Body of pancreas (tissue), 4 donors: ENCODE measurements at regions not wholly inside any gene's neighbourhood (a gene's known extent, or its start where the extent isn't known, plus 50 kb on each side); places are given as distances from the start of the nearest gene placed in this dataset.

Experiments
- ATAC-seq: fragments of 150-250 bp; one replicate; pipeline ENCODE4 v1.9.1; 2016
- DNase-seq, 4 donors: peaks; one replicate each; pipeline ENCODE4 v3.0.0-alpha.2; 2019
- H3K27ac ChIP-seq, 4 donors: fragments of 200-600 bp; sonication (generic); 1 replicate in 3 of 4; 2 replicates in 1 of 4; pipeline versions ENCODE4 v1.5.1 to v1.6.1; 2016 to 2019; ENCODE audit warnings: mild to moderate bottlenecking in 1 of 4, mixed read lengths in 1 of 4, moderate library complexity in 1 of 4
- H3K27me3 ChIP-seq, 2 donors: fragments of 200-600 bp; sonication (generic); one replicate each; pipeline ENCODE4 v1.6.0; 2016; ENCODE audit warnings: mild to moderate bottlenecking in 1 of 2
- H3K36me3 ChIP-seq, 2 donors: fragments of 200-600 bp; sonication (generic); replicated peaks in 1 of 2; 2 replicates each; pipeline ENCODE4 v1.5.1; 2016; ENCODE audit warnings: low read depth in 2 of 2; ENCODE audit not compliant: insufficient read depth in 1 of 2
- H3K4me1 ChIP-seq: fragments of 200-600 bp; sonication (generic); one replicate; pipeline ENCODE4 v1.6.0; 2016
- H3K4me3 ChIP-seq, 2 donors: fragments of 200-600 bp; sonication (generic); 1 replicate in 1 of 2; 2 replicates in 1 of 2; pipeline ENCODE4 v1.5.1; 2016 to 2019
- H3K9me3 ChIP-seq, 3 donors: fragments of 200-600 bp; sonication (generic); 1 replicate in 2 of 3; 2 replicates in 1 of 3; pipeline ENCODE4 v1.5.1; 2016
- POLR2A ChIP-seq, 3 donors: fragments of 450-650 bp; IDR thresholded peaks; one replicate each; pipeline ENCODE4 v1.6.1; 2016; ENCODE audit warnings: antibody characterized with exemption in 3 of 3, mild to moderate bottlenecking in 2 of 3
- WGBS, 2 donors: methylation state at CpG; one replicate each; pipeline ENCODE4 v1.1.5; 2017; 5-methylcytosine and 5-hydroxymethylcytosine counted together
- intact Hi-C: fragments of 100-400 bp; cut with DNase I; formaldehyde crosslinking; loops from one replicate; pipeline ENCODE4 v1.15.1; 2023
- TF ChIP-seq, protein P1 (sequence below), 7 experiments: fragments of 450-650 bp in 4 of 7; fragments of 200-600 bp in 3 of 7; sonication (generic) in 3 of 7; IDR thresholded peaks; one replicate each; pipeline ENCODE4 v1.5.1; 2016 to 2019; ENCODE audit warnings: antibody characterized with exemption in 7 of 7

DNA sequence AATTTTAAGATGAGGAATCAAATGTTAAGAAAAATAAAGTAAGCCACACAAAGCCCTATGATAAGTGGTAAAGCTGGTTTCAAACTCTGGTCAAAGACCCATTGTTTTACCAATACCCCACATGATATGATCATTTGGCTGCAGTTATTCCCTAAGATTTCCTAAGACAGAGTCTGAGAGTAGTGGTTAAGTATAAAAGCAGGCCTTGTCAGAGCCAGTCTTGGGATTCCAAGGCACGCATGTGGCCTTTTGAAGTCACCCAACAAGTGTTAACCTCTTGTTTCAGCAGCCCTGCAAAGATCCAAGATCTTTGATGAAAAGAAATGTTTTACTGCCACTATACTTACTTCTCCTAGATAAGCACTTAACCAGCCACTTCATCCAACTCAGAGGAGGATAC is 159.2 kb downstream of the SIPA1L2 start:
- Histone ChIP-seq H3K27ac (no peak overlapping the region), H3K4me3 (no peak overlapping the region), H3K4me1 (no peaks in the 10 kb centered on the region), H3K27me3 (no peaks in the 10 kb centered on the region), H3K36me3 (no peaks in the 10 kb centered on the region), H3K9me3 (no peaks in the 10 kb centered on the region)
- 89 to 100% methylated on average over 1 of the region's 1 CpG for WGBS, 2 donors
- TF ChIP-seq, protein P1, sequence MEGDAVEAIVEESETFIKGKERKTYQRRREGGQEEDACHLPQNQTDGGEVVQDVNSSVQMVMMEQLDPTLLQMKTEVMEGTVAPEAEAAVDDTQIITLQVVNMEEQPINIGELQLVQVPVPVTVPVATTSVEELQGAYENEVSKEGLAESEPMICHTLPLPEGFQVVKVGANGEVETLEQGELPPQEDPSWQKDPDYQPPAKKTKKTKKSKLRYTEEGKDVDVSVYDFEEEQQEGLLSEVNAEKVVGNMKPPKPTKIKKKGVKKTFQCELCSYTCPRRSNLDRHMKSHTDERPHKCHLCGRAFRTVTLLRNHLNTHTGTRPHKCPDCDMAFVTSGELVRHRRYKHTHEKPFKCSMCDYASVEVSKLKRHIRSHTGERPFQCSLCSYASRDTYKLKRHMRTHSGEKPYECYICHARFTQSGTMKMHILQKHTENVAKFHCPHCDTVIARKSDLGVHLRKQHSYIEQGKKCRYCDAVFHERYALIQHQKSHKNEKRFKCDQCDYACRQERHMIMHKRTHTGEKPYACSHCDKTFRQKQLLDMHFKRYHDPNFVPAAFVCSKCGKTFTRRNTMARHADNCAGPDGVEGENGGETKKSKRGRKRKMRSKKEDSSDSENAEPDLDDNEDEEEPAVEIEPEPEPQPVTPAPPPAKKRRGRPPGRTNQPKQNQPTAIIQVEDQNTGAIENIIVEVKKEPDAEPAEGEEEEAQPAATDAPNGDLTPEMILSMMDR (IDR thresholded peaks at IDR 0.05): no peak
- no peak for TF ChIP-seq POLR2A (IDR thresholded peaks at IDR 0.05)
- intact Hi-C loops: no loop called here
- no peak for DNase-seq
- ATAC-seq: no peak

DNA sequence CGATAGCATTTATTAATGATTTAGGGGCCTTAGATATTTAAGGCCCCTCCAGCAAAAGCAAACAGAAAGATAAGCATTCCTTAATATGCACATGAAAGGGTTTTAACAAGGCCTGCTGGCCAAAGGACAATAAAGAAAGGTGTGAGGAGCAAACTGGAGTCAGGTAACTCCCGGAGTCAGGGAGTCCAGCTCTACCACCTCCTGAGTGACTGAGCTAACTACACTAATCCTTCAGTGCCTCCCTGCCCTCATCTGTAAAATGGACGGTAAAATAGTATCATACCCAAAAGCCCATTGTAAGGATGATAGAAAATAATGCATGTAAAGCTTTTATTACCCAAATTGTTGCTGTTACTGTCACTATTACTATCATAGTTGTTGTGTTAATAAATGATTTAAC is 161.7 kb downstream of the SIPA1L2 start:
- 67 to 73% methylated on average over 3 of the region's 3 CpGs for WGBS, 2 donors
- Histone ChIP-seq H3K27ac (no peak overlapping the region), H3K4me1 (peaks cover 6% of the 10 kb centered on the region), H3K9me3 (no peaks in the 10 kb centered on the region), H3K36me3 (no peaks in the 10 kb centered on the region), H3K4me3 (no peak overlapping the region), H3K27me3 (no peaks in the 10 kb centered on the region)
- TF ChIP-seq, protein P1 (IDR thresholded peaks at IDR 0.05): no peak
- TF ChIP-seq POLR2A (IDR thresholded peaks at IDR 0.05): no peak
- DNase-seq (no peak), ATAC-seq (no peak)
- intact Hi-C loops: no loop called here

DNA sequence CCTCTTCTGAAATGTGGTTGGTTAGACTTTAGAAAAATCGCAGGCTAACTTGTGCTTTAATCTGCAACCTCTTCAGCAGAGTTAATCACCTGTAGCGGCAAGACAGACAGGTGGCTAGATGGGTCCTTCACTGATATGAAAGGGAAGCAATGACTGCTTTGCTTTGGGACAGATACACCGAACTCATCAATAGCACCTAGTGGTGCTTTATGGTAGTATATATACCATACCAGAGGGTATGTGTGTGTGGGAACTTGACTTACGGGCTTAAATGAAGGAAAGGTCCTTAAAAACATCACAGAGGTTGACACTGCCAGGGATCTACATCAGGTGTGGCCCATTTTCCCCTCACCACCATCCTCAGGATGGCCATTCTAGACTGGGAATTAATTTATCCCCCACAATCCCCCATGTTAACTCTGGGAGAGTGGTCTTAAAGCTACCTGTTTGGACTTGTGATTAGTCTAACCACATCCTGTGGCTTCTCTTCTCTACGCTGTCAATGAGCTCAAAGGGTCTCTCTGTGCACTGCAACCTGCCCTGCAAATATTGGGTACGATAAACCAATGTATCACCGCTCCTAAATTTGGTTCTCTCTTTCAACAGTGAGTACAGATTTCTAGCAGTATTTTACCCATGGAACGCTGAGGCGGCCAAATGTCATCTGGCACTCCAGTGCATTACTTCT is 162.7 kb downstream of the SIPA1L2 start:
- DNase-seq: no peak
- intact Hi-C loops: no loop called here
- Histone ChIP-seq H3K27me3 (no peaks in the 10 kb centered on the region), H3K4me1 (peaks cover 7% of the 10 kb centered on the region), H3K4me3 (no peak overlapping the region), H3K9me3 (no peaks in the 10 kb centered on the region), H3K27ac (no peak overlapping the region), H3K36me3 (no peaks in the 10 kb centered on the region)
- TF ChIP-seq, protein P1 (IDR thresholded peaks at IDR 0.05): no peak
- TF ChIP-seq POLR2A (IDR thresholded peaks at IDR 0.05): no peak
- ATAC-seq: no peak
- 87 to 91% methylated on average over 9 of the region's 9 CpGs for WGBS, 2 donors

DNA sequence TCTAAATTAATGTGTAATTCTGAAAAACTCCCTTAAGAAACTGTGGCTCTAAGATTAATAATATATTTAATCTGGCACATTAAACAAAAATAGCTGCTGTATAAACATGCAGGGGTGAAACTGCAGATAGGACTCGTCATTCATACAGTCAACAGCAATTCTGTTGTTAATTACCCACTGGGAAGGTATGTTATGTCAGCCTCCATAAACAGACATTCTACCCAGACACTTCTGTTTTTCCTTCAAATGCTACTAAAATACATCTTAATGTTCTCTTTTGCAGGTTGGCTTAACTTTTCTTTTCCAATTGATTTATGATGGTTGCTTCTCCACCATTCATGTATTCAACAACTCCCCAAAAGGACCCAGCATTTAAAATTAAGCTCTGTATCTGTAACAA is 165.6 kb downstream of the SIPA1L2 start:
- no peak for DNase-seq
- TF ChIP-seq, protein P1 (IDR thresholded peaks at IDR 0.05): no peak
- no peak for TF ChIP-seq POLR2A (IDR thresholded peaks at IDR 0.05)
- Histone ChIP-seq H3K27ac (no peak overlapping the region), H3K27me3 (no peaks in the 10 kb centered on the region), H3K9me3 (no peaks in the 10 kb centered on the region), H3K36me3 (no peaks in the 10 kb centered on the region), H3K4me3 (no peak overlapping the region), H3K4me1 (peaks cover 14% of the 10 kb centered on the region)
- 19 to 22% methylated on average over 1 of the region's 1 CpG for WGBS, 2 donors
- ATAC-seq: no peak
- intact Hi-C loops: no loop called here

DNA sequence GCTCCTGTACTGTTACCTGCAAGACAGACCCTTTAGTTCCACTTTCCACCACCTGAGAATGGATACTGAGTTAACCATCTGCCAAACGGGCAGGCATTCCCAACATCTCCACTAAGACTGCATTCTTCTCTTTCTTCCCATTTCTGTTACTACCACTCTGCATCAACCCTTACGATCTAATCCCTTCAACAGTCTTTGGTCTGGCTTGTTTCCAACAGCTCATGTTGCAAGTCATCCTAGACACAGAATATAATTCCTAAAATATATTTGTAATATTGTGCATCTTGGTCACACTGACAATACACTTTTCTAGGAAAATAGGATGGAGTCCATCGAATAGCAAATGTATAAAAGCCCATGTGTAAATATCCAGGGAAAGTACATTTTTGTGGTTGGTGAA is 166.7 kb downstream of the SIPA1L2 start:
- H3K4me1 ChIP-seq: peaks cover 14% of the 10 kb centered on the region
- TF ChIP-seq POLR2A (IDR thresholded peaks at IDR 0.05): no peak
- TF ChIP-seq, protein P1 (IDR thresholded peaks at IDR 0.05): no peak
- no peaks in the 10 kb centered on the region for H3K9me3 ChIP-seq
- intact Hi-C loops: no loop called here
- WGBS, 2 donors: 66 to 73% methylated on average over 3 of the region's 3 CpGs
- H3K27me3 ChIP-seq: no peaks in the 10 kb centered on the region
- H3K36me3 ChIP-seq: no peaks in the 10 kb centered on the region
- no peak overlapping the region for H3K4me3 ChIP-seq
- no peak for DNase-seq
- no peak overlapping the region for H3K27ac ChIP-seq
- ATAC-seq: no peak
